Mesenchymal stem cell (in vitro differentiated cells and primary cell): ENCODE measurements at regions not wholly inside any gene's neighbourhood (a gene's known extent, or its start where the extent isn't known, plus 50 kb on each side); places are given as distances from the start of the nearest gene placed in this dataset.

Experiments
- DNase-seq: peaks from one replicate; pipeline ENCODE4 v3.0.0-alpha.2; 2013
- H2AFZ ChIP-seq: one replicate; pipeline ENCODE4 v1.6.1; 2013; ENCODE audit warnings: low read depth, mild to moderate bottlenecking, control low read depth, inconsistent platforms, low read length, moderate library complexity
- H2AK5ac ChIP-seq: 2 replicates; pipeline ENCODE4 v1.6.1; 2013; ENCODE audit warnings: low read length, moderate library complexity, mild to moderate bottlenecking, inconsistent platforms; ENCODE audit not compliant: severe bottlenecking
- H2BK120ac ChIP-seq: one replicate; pipeline ENCODE4 v1.6.1; 2013; ENCODE audit warnings: low read depth, mild to moderate bottlenecking, inconsistent platforms, low read length, moderate library complexity
- H2BK12ac ChIP-seq, 2 experiments: one replicate each; pipeline ENCODE4 v1.6.1; 2013; ENCODE audit warnings: inconsistent platforms in 2 of 2, low read length in 2 of 2, mild to moderate bottlenecking in 2 of 2, moderate library complexity in 2 of 2, control low read depth in 1 of 2
- H2BK15ac ChIP-seq: one replicate; pipeline ENCODE4 v1.6.1; 2013; ENCODE audit warnings: mild to moderate bottlenecking, low read depth, inconsistent platforms; ENCODE audit not compliant: poor library complexity, severe bottlenecking
- H2BK5ac ChIP-seq: 2 replicates; pipeline ENCODE4 v1.6.1; 2013; ENCODE audit warnings: low read depth, mild to moderate bottlenecking, low read length, control low read depth, inconsistent platforms; ENCODE audit not compliant: poor library complexity, severe bottlenecking
- H3K14ac ChIP-seq, 2 experiments: one replicate each; pipeline ENCODE4 v1.6.1; 2013; ENCODE audit warnings: inconsistent platforms in 2 of 2, low read length in 2 of 2, control low read depth in 1 of 2, mild to moderate bottlenecking in 1 of 2, moderate library complexity in 1 of 2
- H3K18ac ChIP-seq, 2 experiments: one replicate each; pipeline ENCODE4 v1.6.1; 2013; ENCODE audit warnings: inconsistent platforms in 2 of 2, low read length in 2 of 2, control low read depth in 1 of 2, low read depth in 1 of 2, mild to moderate bottlenecking in 1 of 2
- H3K23ac ChIP-seq, 2 experiments: one replicate each; pipeline ENCODE4 v1.6.1; 2013; ENCODE audit warnings: inconsistent platforms in 2 of 2, low read length in 2 of 2, mild to moderate bottlenecking in 2 of 2, moderate library complexity in 2 of 2, control low read depth in 1 of 2
- H3K27ac ChIP-seq: 2 replicates; pipeline ENCODE4 v1.5.1; 2013; ENCODE audit warnings: mild to moderate bottlenecking, moderate library complexity, low read length, control low read depth, inconsistent platforms; ENCODE audit not compliant: poor library complexity, severe bottlenecking
- H3K27me3 ChIP-seq, 2 experiments: 2 replicates each; pipeline versions ENCODE4 v1.6.1 to v1.7.0; 2013; ENCODE audit warnings: low read length in 2 of 2, mild to moderate bottlenecking in 2 of 2, moderate library complexity in 2 of 2, control low read depth in 1 of 2, inconsistent platforms in 1 of 2; ENCODE audit not compliant: control insufficient read depth in 1 of 2, insufficient read depth in 1 of 2
- H3K36me3 ChIP-seq, 2 experiments: 2 replicates each; pipeline versions ENCODE4 v1.6.1 to v1.7.0; 2013; ENCODE audit warnings: low read length in 2 of 2, control low read depth in 1 of 2, inconsistent platforms in 1 of 2, low read depth in 1 of 2, mild to moderate bottlenecking in 1 of 2; ENCODE audit not compliant: insufficient read depth in 2 of 2, control insufficient read depth in 1 of 2
- H3K4ac ChIP-seq, 2 experiments: one replicate each; pipeline ENCODE4 v1.6.1; 2013; ENCODE audit warnings: inconsistent platforms in 2 of 2, low read length in 2 of 2, mild to moderate bottlenecking in 2 of 2, moderate library complexity in 2 of 2, control low read depth in 1 of 2, low read depth in 1 of 2
- H3K4me1 ChIP-seq: 2 replicates; pipeline ENCODE4 v1.6.1; 2013; ENCODE audit warnings: low read depth, low read length, control low read depth; ENCODE audit not compliant: control insufficient read depth, insufficient read depth
- H3K4me2 ChIP-seq: 2 replicates; pipeline ENCODE4 v1.6.1; 2013; ENCODE audit warnings: low read length, mild to moderate bottlenecking, inconsistent platforms; ENCODE audit not compliant: poor library complexity, severe bottlenecking
- H3K4me3 ChIP-seq, 2 experiments: 2 replicates each; pipeline versions ENCODE4 v1.5.1 to v1.7.0; 2013; ENCODE audit warnings: low read length in 2 of 2, mild to moderate bottlenecking in 2 of 2, control low read depth in 1 of 2, low read depth in 1 of 2; ENCODE audit not compliant: insufficient read depth in 1 of 2
- H3K79me1 ChIP-seq: replicated peaks from 2 replicates; pipeline ENCODE4 v1.6.1; 2013; ENCODE audit warnings: mild to moderate bottlenecking, control low read depth, low read length, inconsistent platforms; ENCODE audit not compliant: poor library complexity, severe bottlenecking
- H3K9ac ChIP-seq: 2 replicates; pipeline ENCODE4 v1.7.0; 2013; ENCODE audit warnings: mild to moderate bottlenecking, low read length, moderate library complexity
- H3K9me3 ChIP-seq: 2 replicates; pipeline ENCODE4 v1.7.0; 2013; ENCODE audit warnings: mild to moderate bottlenecking, low read length; ENCODE audit not compliant: control insufficient read depth
- H4K8ac ChIP-seq: one replicate; pipeline ENCODE4 v1.6.1; 2013; ENCODE audit warnings: inconsistent platforms, mild to moderate bottlenecking, low read length, moderate library complexity
- H4K91ac ChIP-seq: one replicate; pipeline ENCODE4 v1.6.1; 2013; ENCODE audit warnings: mild to moderate bottlenecking, low read length, inconsistent platforms
- whole genome bisulfite sequencing: methylation state at CpG from one replicate; pipeline ENCODE4 v1.1.7; 2013; ENCODE audit warnings: mixed read lengths; 5-methylcytosine and 5-hydroxymethylcytosine counted together

DNA sequence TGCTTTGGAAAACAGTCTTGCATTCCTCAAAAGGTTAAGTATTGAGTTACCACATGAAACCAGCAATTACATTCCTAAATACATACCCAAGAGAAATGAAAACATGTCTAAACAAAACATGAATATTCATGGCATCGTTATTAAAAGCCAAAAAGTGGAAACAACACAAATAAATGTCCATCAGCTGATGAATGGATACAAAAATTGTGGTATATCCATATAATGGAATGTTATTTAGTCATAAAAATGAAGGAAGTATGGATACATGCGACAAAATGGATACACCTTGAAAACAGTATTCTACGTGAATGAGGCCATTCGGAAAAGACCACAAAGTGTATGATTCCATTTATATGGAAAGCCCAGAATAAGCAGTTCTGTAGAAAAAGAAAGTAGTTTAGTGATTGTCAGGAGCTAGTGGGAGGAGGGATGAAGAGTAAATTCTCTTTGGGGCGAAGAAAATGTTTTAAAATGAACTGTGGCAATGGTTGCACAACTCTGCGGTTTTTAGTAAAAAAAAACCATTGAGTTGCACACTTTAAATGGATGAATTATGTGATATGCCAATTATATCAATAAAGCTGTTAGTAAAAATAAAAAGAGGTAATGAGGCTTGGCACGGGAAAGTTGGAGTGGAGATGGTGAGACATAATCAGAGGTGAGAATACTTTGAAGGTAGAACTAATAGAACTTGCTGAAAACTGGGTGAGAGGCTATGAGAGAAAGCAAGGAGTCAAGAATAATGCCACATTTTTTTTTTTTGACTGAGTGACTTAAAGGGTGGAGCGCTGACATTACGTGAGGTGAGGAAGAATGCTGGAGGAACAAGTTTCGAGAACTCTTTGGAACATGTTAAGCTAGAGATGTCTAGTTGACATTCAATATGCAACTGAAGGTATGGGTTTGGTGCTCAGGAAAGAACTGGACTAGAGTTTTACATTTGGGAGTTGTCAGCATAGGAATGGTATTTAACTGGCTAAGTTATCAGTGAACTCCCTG, 194.9 kb upstream of the ZNF608 start:
- Histone ChIP-seq H2BK12ac (no peak overlapping the region), H3K4me3 (no peak overlapping the region), H3K27ac (no peak overlapping the region), H3K4ac (no peak overlapping the region), H3K23ac (no peak overlapping the region), H4K8ac (no peak overlapping the region), H3K18ac (no peak overlapping the region), H3K14ac (no peak overlapping the region), H3K4me2 (no peak overlapping the region), H3K9me3 (peaks cover 5% of the 10 kb centered on the region), H3K79me1 (no peaks in the 10 kb centered on the region), H3K36me3 (no peaks in the 10 kb centered on the region), H2BK120ac (no peak overlapping the region), H3K27me3 (no peaks in the 10 kb centered on the region), H2BK5ac (no peak overlapping the region), H3K4me1 (no peaks in the 10 kb centered on the region), H3K9ac (no peak overlapping the region), H4K91ac (no peak overlapping the region), H2BK15ac (no peak overlapping the region), H2AK5ac (no peak overlapping the region), H2AFZ (no peak overlapping the region)
- DNase-seq, result no peak
- 88% methylated on average over 9 of the region's 10 CpGs for WGBS

DNA sequence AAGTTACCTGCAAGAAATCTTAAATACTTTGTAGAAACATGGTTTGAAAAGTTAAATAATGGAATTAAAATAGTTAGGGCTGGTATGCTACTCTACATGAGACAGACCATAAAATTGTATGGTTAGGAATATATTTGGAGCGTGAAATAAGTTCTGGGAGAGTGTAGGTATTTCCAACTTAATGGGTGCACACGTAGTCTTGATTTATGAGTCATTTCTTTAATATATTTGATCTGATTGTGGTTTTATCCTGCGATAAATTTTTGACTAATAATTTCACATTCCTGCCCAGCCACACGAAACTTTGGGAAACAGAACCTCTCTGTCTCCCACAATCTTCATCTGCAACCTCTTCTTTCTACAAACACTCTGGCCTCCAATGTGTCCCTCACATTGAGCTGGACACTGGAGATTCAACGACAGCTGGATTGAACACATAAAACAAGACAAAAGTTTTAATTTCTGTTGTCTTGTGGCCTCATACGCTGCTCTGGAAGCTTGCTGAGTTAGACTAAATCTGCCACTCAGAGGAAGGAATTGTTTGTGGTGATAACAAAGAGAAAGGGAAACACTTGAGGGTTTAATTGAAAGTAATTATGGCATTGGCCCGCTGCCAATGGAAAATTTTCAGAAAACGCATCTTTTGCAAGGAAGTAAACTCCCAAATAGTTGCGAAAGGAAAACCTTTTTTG, 201.8 kb upstream of the ZNF608 start:
- Histone ChIP-seq H3K9me3 (no peaks in the 10 kb centered on the region), H2BK120ac (no peak overlapping the region), H3K23ac (no peak overlapping the region), H2AK5ac (no peak overlapping the region), H3K18ac (no peak overlapping the region), H3K9ac (no peak overlapping the region), H3K79me1 (no peaks in the 10 kb centered on the region), H4K91ac (no peak overlapping the region), H3K27me3 (no peaks in the 10 kb centered on the region), H4K8ac (no peak overlapping the region), H3K4me3 (no peak overlapping the region), H3K4ac (no peak overlapping the region), H2BK12ac (no peak overlapping the region), H3K14ac (no peak overlapping the region), H3K4me2 (no peak overlapping the region), H2BK5ac (no peak overlapping the region), H3K4me1 (no peaks in the 10 kb centered on the region), H3K27ac (no peak overlapping the region), H2AFZ (no peak overlapping the region), H2BK15ac (no peak overlapping the region), H3K36me3 (no peaks in the 10 kb centered on the region)
- DNase-seq, result peak; percentile 24
- WGBS, result 78% methylated on average over 9 of the region's 9 CpGs

DNA sequence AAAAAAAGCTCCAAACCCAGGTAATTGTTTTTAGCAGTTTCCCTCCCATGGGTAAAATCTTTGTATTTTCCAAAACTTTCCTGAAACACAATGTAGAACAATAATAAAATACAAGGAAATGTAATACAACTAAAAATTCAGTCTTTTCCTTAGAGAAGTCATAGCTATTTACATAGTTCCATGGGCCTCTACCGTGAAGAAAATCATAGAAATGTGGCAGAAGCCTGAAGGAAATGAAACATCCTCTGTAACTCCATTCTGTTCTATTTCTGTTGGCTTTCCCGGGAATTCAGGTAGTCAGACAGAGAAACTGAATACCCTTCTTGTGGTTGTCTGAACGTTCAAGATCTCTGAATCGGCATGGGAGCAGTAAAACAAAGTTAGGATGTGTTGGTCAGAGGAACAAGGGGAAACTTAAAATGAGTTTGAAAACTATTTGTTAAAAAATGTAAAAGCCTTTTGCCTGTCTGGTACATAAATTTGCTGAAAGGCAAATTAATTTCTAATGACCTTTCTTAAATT, 202.4 kb upstream of the ZNF608 start:
- Histone ChIP-seq H3K27me3 (no peaks in the 10 kb centered on the region), H3K36me3 (no peaks in the 10 kb centered on the region), H4K91ac (no peak overlapping the region), H3K4ac (no peak overlapping the region), H3K27ac (no peak overlapping the region), H3K4me1 (no peaks in the 10 kb centered on the region), H3K9me3 (no peaks in the 10 kb centered on the region), H2BK5ac (no peak overlapping the region), H3K4me3 (no peak overlapping the region), H3K79me1 (no peaks in the 10 kb centered on the region), H3K23ac (no peak overlapping the region), H2BK15ac (no peak overlapping the region), H3K14ac (no peak overlapping the region), H4K8ac (no peak overlapping the region), H3K9ac (no peak overlapping the region), H2BK12ac (no peak overlapping the region), H2AK5ac (no peak overlapping the region), H2AFZ (no peak overlapping the region), H3K18ac (no peak overlapping the region), H3K4me2 (no peak overlapping the region), H2BK120ac (no peak overlapping the region)
- DNase-seq, result no peak
- WGBS, result 78% methylated on average over 4 of the region's 4 CpGs

DNA sequence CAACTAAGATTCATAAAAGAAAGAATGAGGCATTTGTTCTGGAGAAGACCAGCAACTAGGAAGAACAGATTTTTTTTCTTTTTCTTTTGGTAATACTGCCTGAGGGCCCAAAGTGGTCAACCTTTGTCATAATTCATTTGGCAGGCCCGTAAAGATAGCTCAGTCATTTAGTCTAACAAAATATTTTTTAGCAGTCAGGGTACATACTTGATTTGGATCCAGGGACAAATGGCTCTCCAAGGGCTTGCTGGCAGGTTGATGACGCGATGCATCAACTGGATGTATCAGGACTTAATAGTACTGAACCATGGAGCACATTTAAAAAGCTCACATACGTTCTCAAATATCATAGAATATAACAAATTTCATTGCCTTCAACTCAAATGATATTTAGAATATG, 203.4 kb upstream of the ZNF608 start:
- no peaks in the 10 kb centered on the region for H3K36me3 ChIP-seq
- H2AFZ ChIP-seq, result no peak overlapping the region
- H2BK12ac ChIP-seq, result no peak overlapping the region
- no peak overlapping the region for H3K23ac ChIP-seq
- H3K14ac ChIP-seq, result no peak overlapping the region
- H3K4me1 ChIP-seq, result no peaks in the 10 kb centered on the region
- H2AK5ac ChIP-seq, result no peak overlapping the region
- no peak overlapping the region for H3K4ac ChIP-seq
- H3K4me3 ChIP-seq, result no peak overlapping the region
- no peak overlapping the region for H3K9ac ChIP-seq
- H2BK15ac ChIP-seq, result no peak overlapping the region
- no peak overlapping the region for H2BK5ac ChIP-seq
- no peaks in the 10 kb centered on the region for H3K27me3 ChIP-seq
- H4K8ac ChIP-seq, result no peak overlapping the region
- H3K27ac ChIP-seq, result no peak overlapping the region
- 96% methylated on average over 4 of the region's 4 CpGs for WGBS
- no peak overlapping the region for H3K4me2 ChIP-seq
- no peak overlapping the region for H2BK120ac ChIP-seq
- no peaks in the 10 kb centered on the region for H3K9me3 ChIP-seq
- no peaks in the 10 kb centered on the region for H3K79me1 ChIP-seq
- no peak overlapping the region for H4K91ac ChIP-seq
- H3K18ac ChIP-seq, result no peak overlapping the region
- DNase-seq, result no peak
